WTC11 (cell line): ENCODE measurements at regions not wholly inside any gene's neighbourhood (a gene's known extent, or its start where the extent isn't known, plus 50 kb on each side); places are given as distances from the start of the nearest gene placed in this dataset.

Experiments used
- CTCF ChIP-seq: fragments of 200-600 bp; IDR thresholded peaks from 2 replicates; pipeline ENCODE4 v1.8.0; 2022; ENCODE audit warnings: antibody characterized with exemption
- E2F1 ChIP-seq: sonication (generic); formaldehyde crosslinking; IDR thresholded peaks from 2 replicates; pipeline ENCODE4 v1.8.0; 2022; ENCODE audit warnings: mild to moderate bottlenecking, missing genetic modification reagents
- E2F4 ChIP-seq: sonication (generic); formaldehyde crosslinking; IDR thresholded peaks from 2 replicates; pipeline ENCODE4 v1.8.1; 2022; ENCODE audit warnings: low read depth, mild to moderate bottlenecking, moderate library complexity, missing genetic modification reagents, borderline replicate concordance
- ELF4 ChIP-seq: sonication (generic); formaldehyde crosslinking; IDR thresholded peaks from 2 replicates; pipeline ENCODE4 v1.8.1; 2022; ENCODE audit warnings: low read depth, mild to moderate bottlenecking, moderate library complexity, missing genetic modification reagents
- ETV6 ChIP-seq: sonication (generic); formaldehyde crosslinking; IDR thresholded peaks from 2 replicates; pipeline ENCODE4 v1.8.1; 2022; ENCODE audit warnings: mild to moderate bottlenecking, missing genetic modification reagents
- HMGXB4 ChIP-seq: sonication (generic); formaldehyde crosslinking; IDR thresholded peaks from 2 replicates; pipeline ENCODE4 v1.8.1; 2023; ENCODE audit warnings: mild to moderate bottlenecking, moderate library complexity, missing genetic modification reagents
- JUN ChIP-seq: sonication (generic); formaldehyde crosslinking; IDR thresholded peaks from 2 replicates; pipeline ENCODE4 v1.8.0; 2023; ENCODE audit warnings: mild to moderate bottlenecking, missing genetic modification reagents
- MAX ChIP-seq: sonication (generic); formaldehyde crosslinking; IDR thresholded peaks from 2 replicates; pipeline ENCODE4 v1.8.0; 2022; ENCODE audit warnings: mild to moderate bottlenecking, missing genetic modification reagents
- NFYB ChIP-seq: sonication (generic); formaldehyde crosslinking; conservative IDR thresholded peaks from 2 replicates; pipeline ENCODE4 v1.8.0; 2022; ENCODE audit warnings: low read depth, missing genetic modification reagents
- PRDM15 ChIP-seq: sonication (generic); formaldehyde crosslinking; IDR thresholded peaks from 2 replicates; pipeline ENCODE4 v1.8.0; 2022; ENCODE audit warnings: missing genetic modification reagents
- SP1 ChIP-seq: sonication (generic); formaldehyde crosslinking; conservative IDR thresholded peaks from 2 replicates; pipeline ENCODE4 v1.8.1; 2022; ENCODE audit warnings: missing genetic modification reagents
- USF2 ChIP-seq: sonication (generic); formaldehyde crosslinking; IDR thresholded peaks from 2 replicates; pipeline ENCODE4 v1.8.1; 2023; ENCODE audit warnings: mild to moderate bottlenecking, missing genetic modification reagents, moderate library complexity
- ZNF317 ChIP-seq: sonication (generic); formaldehyde crosslinking; IDR thresholded peaks from 2 replicates; pipeline ENCODE4 v1.8.1; 2023; ENCODE audit warnings: low read depth, mild to moderate bottlenecking, moderate library complexity, missing genetic modification reagents, borderline replicate concordance
- ZNF671 ChIP-seq: fragments of 250-450 bp; sonication (Bioruptor Pico); IDR thresholded peaks from 2 replicates; pipeline ENCODE4 v1.8.0; 2021; ENCODE audit warnings: mild to moderate bottlenecking

GRCh38 chr16:55222486-55222885, 101.5 kb upstream of the IRX6 start:
- TF ChIP-seq CTCF (no peak), E2F4 (CRISPR knock-in tag) (no peak), MAX (CRISPR knock-in tag) (no peak), PRDM15 (CRISPR knock-in tag) (no peak), E2F1 (CRISPR knock-in tag) (no peak), ZNF317 (CRISPR knock-in tag) (no peak), NFYB (no peak), ETV6 (no peak), SP1 (CRISPR knock-in tag) (no peak), USF2 (no peak), HMGXB4 (CRISPR knock-in tag) (no peak), JUN (CRISPR knock-in tag) (no peak), ZNF671 (CRISPR knock-in tag) (no peak), ELF4 (CRISPR knock-in tag) (no peak)
